H1 (cell line): ENCODE measurements at regions not wholly inside any gene's neighbourhood (a gene's known extent, or its start where the extent isn't known, plus 50 kb on each side); places are given as distances from the start of the nearest gene placed in this dataset.

Experiments used
- ATF3 ChIP-seq: IDR thresholded peaks from 2 replicates; pipeline ENCODE4 v1.6.1; 2011; ENCODE audit warnings: low read depth, mild to moderate bottlenecking, low read length; ENCODE audit not compliant: insufficient read depth
- EZH2 ChIP-seq: fragments of 200-600 bp; sonication (generic); IDR thresholded peaks from 2 replicates; pipeline ENCODE4 v1.7.1; 2012; ENCODE audit warnings: low read depth, mild to moderate bottlenecking, moderate library complexity, low read length, inconsistent platforms; ENCODE audit not compliant: severe bottlenecking
- POLR2AphosphoS5 ChIP-seq: IDR thresholded peaks from 2 replicates; pipeline ENCODE4 v1.6.1; 2011; ENCODE audit warnings: low read depth, low read length
- RBBP5 ChIP-seq: IDR thresholded peaks from 2 replicates; pipeline ENCODE4 v1.7.1; 2012; ENCODE audit warnings: low read depth, mild to moderate bottlenecking, inconsistent platforms, low read length, moderate library complexity, borderline replicate concordance
- SP2 ChIP-seq: IDR thresholded peaks from 2 replicates; pipeline ENCODE4 v1.6.1; 2012; ENCODE audit warnings: mild to moderate bottlenecking, low read length, inconsistent platforms
- TAF1 ChIP-seq: IDR thresholded peaks from 2 replicates; pipeline ENCODE4 v1.6.1; 2011; ENCODE audit warnings: mild to moderate bottlenecking, low read depth, low read length
- TF ChIP-seq, protein P1 (sequence below): fragments of 300-600 bp; sonication (generic); IDR thresholded peaks from 2 replicates; pipeline ENCODE4 v1.7.1; 2012; ENCODE audit warnings: low read length, moderate library complexity, mild to moderate bottlenecking, inconsistent platforms; ENCODE audit not compliant: insufficient replicate concordance

GRCh38 chr16:9526791-9527190, 435.3 kb downstream of the HAPSTR1 start (continued):
- TF ChIP-seq, protein P1, sequence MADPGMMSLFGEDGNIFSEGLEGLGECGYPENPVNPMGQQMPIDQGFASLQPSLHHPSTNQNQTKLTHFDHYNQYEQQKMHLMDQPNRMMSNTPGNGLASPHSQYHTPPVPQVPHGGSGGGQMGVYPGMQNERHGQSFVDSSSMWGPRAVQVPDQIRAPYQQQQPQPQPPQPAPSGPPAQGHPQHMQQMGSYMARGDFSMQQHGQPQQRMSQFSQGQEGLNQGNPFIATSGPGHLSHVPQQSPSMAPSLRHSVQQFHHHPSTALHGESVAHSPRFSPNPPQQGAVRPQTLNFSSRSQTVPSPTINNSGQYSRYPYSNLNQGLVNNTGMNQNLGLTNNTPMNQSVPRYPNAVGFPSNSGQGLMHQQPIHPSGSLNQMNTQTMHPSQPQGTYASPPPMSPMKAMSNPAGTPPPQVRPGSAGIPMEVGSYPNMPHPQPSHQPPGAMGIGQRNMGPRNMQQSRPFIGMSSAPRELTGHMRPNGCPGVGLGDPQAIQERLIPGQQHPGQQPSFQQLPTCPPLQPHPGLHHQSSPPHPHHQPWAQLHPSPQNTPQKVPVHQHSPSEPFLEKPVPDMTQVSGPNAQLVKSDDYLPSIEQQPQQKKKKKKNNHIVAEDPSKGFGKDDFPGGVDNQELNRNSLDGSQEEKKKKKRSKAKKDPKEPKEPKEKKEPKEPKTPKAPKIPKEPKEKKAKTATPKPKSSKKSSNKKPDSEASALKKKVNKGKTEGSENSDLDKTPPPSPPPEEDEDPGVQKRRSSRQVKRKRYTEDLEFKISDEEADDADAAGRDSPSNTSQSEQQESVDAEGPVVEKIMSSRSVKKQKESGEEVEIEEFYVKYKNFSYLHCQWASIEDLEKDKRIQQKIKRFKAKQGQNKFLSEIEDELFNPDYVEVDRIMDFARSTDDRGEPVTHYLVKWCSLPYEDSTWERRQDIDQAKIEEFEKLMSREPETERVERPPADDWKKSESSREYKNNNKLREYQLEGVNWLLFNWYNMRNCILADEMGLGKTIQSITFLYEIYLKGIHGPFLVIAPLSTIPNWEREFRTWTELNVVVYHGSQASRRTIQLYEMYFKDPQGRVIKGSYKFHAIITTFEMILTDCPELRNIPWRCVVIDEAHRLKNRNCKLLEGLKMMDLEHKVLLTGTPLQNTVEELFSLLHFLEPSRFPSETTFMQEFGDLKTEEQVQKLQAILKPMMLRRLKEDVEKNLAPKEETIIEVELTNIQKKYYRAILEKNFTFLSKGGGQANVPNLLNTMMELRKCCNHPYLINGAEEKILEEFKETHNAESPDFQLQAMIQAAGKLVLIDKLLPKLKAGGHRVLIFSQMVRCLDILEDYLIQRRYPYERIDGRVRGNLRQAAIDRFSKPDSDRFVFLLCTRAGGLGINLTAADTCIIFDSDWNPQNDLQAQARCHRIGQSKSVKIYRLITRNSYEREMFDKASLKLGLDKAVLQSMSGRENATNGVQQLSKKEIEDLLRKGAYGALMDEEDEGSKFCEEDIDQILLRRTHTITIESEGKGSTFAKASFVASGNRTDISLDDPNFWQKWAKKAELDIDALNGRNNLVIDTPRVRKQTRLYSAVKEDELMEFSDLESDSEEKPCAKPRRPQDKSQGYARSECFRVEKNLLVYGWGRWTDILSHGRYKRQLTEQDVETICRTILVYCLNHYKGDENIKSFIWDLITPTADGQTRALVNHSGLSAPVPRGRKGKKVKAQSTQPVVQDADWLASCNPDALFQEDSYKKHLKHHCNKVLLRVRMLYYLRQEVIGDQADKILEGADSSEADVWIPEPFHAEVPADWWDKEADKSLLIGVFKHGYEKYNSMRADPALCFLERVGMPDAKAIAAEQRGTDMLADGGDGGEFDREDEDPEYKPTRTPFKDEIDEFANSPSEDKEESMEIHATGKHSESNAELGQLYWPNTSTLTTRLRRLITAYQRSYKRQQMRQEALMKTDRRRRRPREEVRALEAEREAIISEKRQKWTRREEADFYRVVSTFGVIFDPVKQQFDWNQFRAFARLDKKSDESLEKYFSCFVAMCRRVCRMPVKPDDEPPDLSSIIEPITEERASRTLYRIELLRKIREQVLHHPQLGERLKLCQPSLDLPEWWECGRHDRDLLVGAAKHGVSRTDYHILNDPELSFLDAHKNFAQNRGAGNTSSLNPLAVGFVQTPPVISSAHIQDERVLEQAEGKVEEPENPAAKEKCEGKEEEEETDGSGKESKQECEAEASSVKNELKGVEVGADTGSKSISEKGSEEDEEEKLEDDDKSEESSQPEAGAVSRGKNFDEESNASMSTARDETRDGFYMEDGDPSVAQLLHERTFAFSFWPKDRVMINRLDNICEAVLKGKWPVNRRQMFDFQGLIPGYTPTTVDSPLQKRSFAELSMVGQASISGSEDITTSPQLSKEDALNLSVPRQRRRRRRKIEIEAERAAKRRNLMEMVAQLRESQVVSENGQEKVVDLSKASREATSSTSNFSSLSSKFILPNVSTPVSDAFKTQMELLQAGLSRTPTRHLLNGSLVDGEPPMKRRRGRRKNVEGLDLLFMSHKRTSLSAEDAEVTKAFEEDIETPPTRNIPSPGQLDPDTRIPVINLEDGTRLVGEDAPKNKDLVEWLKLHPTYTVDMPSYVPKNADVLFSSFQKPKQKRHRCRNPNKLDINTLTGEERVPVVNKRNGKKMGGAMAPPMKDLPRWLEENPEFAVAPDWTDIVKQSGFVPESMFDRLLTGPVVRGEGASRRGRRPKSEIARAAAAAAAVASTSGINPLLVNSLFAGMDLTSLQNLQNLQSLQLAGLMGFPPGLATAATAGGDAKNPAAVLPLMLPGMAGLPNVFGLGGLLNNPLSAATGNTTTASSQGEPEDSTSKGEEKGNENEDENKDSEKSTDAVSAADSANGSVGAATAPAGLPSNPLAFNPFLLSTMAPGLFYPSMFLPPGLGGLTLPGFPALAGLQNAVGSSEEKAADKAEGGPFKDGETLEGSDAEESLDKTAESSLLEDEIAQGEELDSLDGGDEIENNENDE = no peak
- TF ChIP-seq TAF1 (no peak), POLR2AphosphoS5 (no peak), EZH2 (no peak), RBBP5 (0 out of 2 replicates have a peak, but pooled peaks have one; percentile 33), SP2 (no peak), ATF3 (no peak)
- TF ChIP-seq, all 59 proteins: peak for 5
